C4-2B (cell line): ENCODE measurements at regions not wholly inside any gene's neighbourhood (a gene's known extent, or its start where the extent isn't known, plus 50 kb on each side); places are given as distances from the start of the nearest gene placed in this dataset.
"Not testable (repeated sequence)": the region's sequence is repeated elsewhere in the genome, so short reads cannot be mapped to it uniquely, and the experiment has no call there.

Source experiments
- H3K27ac ChIP-seq: fragments of 450-650 bp; 2 replicates; pipeline ENCODE4 v1.5.1; 2017
- CTCF ChIP-seq: fragments of 450-650 bp; conservative IDR thresholded peaks from 2 replicates; pipeline ENCODE4 v1.5.1; 2017; ENCODE audit warnings: mild to moderate bottlenecking
- ZFX ChIP-seq: fragments of 450-650 bp; IDR thresholded peaks from 2 replicates; pipeline ENCODE4 v1.6.1; 2017

DNA sequence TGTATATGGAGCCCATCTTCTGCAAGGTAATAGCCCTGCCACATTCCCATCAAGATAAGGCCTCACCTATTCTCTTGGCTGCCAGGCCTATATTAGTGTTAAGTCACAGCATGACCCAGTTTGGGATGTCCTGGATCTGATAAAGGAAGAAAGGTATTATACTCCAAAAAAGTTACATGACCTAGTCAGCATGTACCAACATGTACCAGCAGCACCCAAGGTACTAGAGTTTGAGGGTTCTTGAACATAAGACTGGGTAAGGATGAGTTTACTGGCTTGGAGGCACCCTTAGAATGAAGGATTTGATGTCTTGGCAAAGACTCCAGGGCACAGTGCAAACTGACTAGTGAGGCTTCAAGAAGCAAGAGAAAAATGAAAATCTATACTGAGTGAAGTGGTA lies 232.5 kb downstream of the SQOR start:
- no peak overlapping the region for H3K27ac ChIP-seq
- no peak for TF ChIP-seq ZFX
- no peak for TF ChIP-seq CTCF

GRCh38 chr15:45868109-45868691 lies 233.4 kb downstream of the SQOR start:
- H3K27ac ChIP-seq: no peak overlapping the region
- TF ChIP-seq CTCF (no peak), ZFX (no peak)

DNA sequence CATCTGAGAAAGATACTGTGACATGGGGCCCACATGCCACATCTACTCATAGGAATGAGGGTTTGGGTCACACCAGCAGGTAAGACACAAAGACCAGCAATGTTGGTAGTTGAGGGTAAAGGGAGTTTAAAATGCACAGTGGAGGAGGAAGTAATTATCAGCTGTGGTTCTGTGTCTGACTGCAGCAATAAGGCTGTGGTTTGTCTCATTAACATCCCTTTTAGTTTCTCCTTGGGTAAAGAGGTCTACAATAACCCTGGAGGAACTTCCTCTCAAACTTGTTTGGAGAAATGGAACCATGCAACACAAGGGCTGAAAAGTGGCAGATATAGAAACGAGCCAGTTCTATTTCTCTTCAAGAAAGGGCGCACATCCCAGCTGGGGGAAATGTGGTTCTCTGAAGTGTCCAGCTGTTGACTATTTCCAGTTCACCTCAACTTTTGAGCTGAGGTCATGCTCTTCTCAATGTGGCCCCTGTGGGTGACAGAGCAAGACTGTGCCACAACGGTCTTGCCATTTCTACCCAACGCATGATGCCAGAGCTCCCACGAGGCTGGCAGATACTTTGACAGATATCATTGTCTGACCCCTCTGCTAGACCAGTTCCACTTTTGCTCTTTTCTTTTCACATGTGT lies 234.3 kb downstream of the SQOR start:
- H3K27ac ChIP-seq: no peak overlapping the region
- TF ChIP-seq CTCF (no peak), ZFX (no peak)

GRCh38 chr15:45871121-45871855 lies 236.5 kb downstream of the SQOR start:
- TF ChIP-seq ZFX (no peak), CTCF (no peak)
- H3K27ac ChIP-seq: no peak overlapping the region

GRCh38 chr15:45873781-45874180 lies 239.0 kb downstream of the SQOR start:
- TF ChIP-seq ZFX: no peak
- TF ChIP-seq CTCF: no peak
- no peak overlapping the region for H3K27ac ChIP-seq

GRCh38 chr15:45874566-45874965 lies 239.7 kb downstream of the SQOR start:
- H3K27ac ChIP-seq: not testable (repeated sequence)

GRCh38 chr15:45884289-45884688 lies 249.5 kb downstream of the SQOR start:
- TF ChIP-seq CTCF (no peak), ZFX (no peak)
- no peak overlapping the region for H3K27ac ChIP-seq
